Loucy (cell line): ENCODE measurements at regions not wholly inside any gene's neighbourhood (a gene's known extent, or its start where the extent isn't known, plus 50 kb on each side); places are given as distances from the start of the nearest gene placed in this dataset.

ENCODE experiments used
- H2AFZ ChIP-seq: fragments of 200-600 bp; sonication (generic); 2 replicates; pipeline ENCODE4 v1.6.0; 2016; ENCODE audit warnings: antibody characterized with exemption, mild to moderate bottlenecking, low read length, moderate library complexity
- H3F3A ChIP-seq: fragments of 200-600 bp; 2 replicates; pipeline ENCODE4 v1.6.0; 2016; ENCODE audit warnings: antibody characterized with exemption, low read depth, mild to moderate bottlenecking
- H3K27me3 ChIP-seq: fragments of 200-600 bp; sonication (generic); 2 replicates; pipeline ENCODE4 v1.6.1; 2014; ENCODE audit warnings: low read length, mild to moderate bottlenecking; ENCODE audit not compliant: insufficient read depth, poor library complexity, severe bottlenecking
- H3K36me3 ChIP-seq: fragments of 200-600 bp; sonication (generic); 2 replicates; pipeline ENCODE4 v1.6.1; 2016; ENCODE audit warnings: low read length; ENCODE audit not compliant: insufficient read depth
- H3K4me1 ChIP-seq: fragments of 200-600 bp; sonication (generic); 2 replicates; pipeline ENCODE4 v1.5.1; 2014; ENCODE audit warnings: low read length, mild to moderate bottlenecking; ENCODE audit not compliant: insufficient read depth, poor library complexity, severe bottlenecking
- H3K4me2 ChIP-seq: fragments of 200-600 bp; sonication (generic); 2 replicates; pipeline ENCODE4 v1.6.0; 2014; ENCODE audit warnings: antibody characterized with exemption, low read length, low read depth, mild to moderate bottlenecking; ENCODE audit not compliant: poor library complexity, severe bottlenecking
- H3K4me3 ChIP-seq: fragments of 200-600 bp; sonication (generic); 2 replicates; pipeline ENCODE4 v1.5.1; 2014; ENCODE audit warnings: low read length, mild to moderate bottlenecking, mixed read lengths; ENCODE audit not compliant: poor library complexity, severe bottlenecking
- H3K79me2 ChIP-seq: fragments of 200-600 bp; sonication (generic); 2 replicates; pipeline ENCODE4 v1.6.1; 2014; ENCODE audit warnings: low read length; ENCODE audit not compliant: insufficient read depth
- H3K9ac ChIP-seq: fragments of 200-600 bp; sonication (generic); 2 replicates; pipeline ENCODE4 v1.6.0; 2014; ENCODE audit warnings: mild to moderate bottlenecking, low read depth, low read length, moderate library complexity; ENCODE audit not compliant: poor library complexity, severe bottlenecking
- H3K9me2 ChIP-seq: fragments of 200-600 bp; sonication (generic); replicated peaks from 2 replicates; pipeline ENCODE4 v1.6.1; 2016; ENCODE audit warnings: low read depth, low read length, mixed read lengths
- H3K9me3 ChIP-seq: fragments of 200-600 bp; sonication (generic); 2 replicates; pipeline ENCODE4 v1.6.1; 2014; ENCODE audit warnings: mild to moderate bottlenecking, antibody characterized with exemption, low read length, low read depth; ENCODE audit not compliant: insufficient read depth
- H4K20me1 ChIP-seq: fragments of 200-600 bp; sonication (generic); 2 replicates; pipeline ENCODE4 v1.6.0; 2014; ENCODE audit warnings: antibody characterized with exemption, low read length, mild to moderate bottlenecking; ENCODE audit not compliant: insufficient read depth, poor library complexity, severe bottlenecking
- EZH2phosphoT487 ChIP-seq: fragments of 200-600 bp; IDR thresholded peaks from 2 replicates; pipeline ENCODE4 v1.6.1; 2018; ENCODE audit warnings: antibody characterized with exemption, mild to moderate bottlenecking, moderate library complexity, borderline replicate concordance
- TF ChIP-seq, protein P1 (sequence below): fragments of 200-600 bp; sonication (generic); conservative IDR thresholded peaks from 2 replicates; pipeline ENCODE4 v1.5.1; 2014; ENCODE audit warnings: mild to moderate bottlenecking, antibody characterized with exemption, low read length

DNA sequence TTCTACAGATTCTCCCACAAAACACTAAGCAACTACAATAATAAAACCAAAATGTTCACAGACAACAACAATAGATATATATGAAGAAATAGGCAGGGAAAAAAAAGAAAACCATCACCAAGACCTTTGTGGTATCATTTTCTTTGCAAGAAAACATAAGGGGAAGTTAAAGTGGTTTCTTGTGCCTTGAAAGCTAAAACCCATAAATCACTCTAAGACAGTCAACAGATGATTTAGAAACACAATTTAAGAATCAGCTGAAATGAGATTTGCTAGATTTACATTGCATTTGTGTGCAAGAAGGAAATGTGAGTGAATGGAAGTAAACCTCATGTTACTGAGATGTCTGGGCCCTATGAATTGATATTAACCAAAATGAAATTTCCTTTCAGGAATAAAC, 1265.4 kb upstream of the GJE1 start:
- Histone ChIP-seq H3K4me3 (no peak overlapping the region), H3K4me2 (no peak overlapping the region), H3K79me2 (no peaks in the 10 kb centered on the region), H3F3A (no peaks in the 10 kb centered on the region), H3K36me3 (no peaks in the 10 kb centered on the region), H3K9me3 (no peaks in the 10 kb centered on the region), H3K9me2 (no peaks in the 10 kb centered on the region), H2AFZ (no peak overlapping the region), H3K4me1 (no peaks in the 10 kb centered on the region), H3K27me3 (no peaks in the 10 kb centered on the region), H4K20me1 (no peaks in the 10 kb centered on the region), H3K9ac (no peak overlapping the region)
- TF ChIP-seq EZH2phosphoT487: no peak
- TF ChIP-seq, protein P1, sequence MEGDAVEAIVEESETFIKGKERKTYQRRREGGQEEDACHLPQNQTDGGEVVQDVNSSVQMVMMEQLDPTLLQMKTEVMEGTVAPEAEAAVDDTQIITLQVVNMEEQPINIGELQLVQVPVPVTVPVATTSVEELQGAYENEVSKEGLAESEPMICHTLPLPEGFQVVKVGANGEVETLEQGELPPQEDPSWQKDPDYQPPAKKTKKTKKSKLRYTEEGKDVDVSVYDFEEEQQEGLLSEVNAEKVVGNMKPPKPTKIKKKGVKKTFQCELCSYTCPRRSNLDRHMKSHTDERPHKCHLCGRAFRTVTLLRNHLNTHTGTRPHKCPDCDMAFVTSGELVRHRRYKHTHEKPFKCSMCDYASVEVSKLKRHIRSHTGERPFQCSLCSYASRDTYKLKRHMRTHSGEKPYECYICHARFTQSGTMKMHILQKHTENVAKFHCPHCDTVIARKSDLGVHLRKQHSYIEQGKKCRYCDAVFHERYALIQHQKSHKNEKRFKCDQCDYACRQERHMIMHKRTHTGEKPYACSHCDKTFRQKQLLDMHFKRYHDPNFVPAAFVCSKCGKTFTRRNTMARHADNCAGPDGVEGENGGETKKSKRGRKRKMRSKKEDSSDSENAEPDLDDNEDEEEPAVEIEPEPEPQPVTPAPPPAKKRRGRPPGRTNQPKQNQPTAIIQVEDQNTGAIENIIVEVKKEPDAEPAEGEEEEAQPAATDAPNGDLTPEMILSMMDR: no peak

DNA sequence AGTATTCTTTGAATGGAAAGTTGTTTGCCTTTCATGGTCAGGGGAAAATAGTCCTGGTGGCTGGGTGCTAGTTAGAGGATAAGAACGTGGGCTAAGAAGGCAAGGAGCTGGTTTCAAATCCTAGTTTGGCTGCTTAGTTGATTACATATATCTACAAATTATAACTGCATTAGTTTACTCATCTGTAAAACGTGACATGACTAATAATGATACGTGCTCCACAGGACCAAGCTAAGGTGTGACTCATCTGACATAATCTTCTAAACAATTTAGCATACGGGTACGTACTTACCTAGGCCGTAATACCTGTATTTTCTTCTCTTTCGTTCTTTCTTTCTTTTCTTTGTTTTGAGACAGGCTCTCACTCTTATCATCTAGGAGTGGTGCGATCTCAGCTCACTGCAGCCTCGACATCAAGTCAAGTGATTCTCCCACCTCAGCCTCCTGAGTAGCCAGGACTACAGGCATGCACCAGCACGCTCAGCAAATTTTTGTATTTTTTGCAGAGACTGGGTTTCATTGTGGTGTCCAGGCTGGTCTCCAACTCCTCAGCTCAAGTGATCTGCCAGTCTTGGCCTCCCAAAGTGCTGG, 1274.2 kb upstream of the GJE1 start:
- Histone ChIP-seq H3K4me3 (no peak overlapping the region), H3K27me3 (no peaks in the 10 kb centered on the region), H3K36me3 (no peaks in the 10 kb centered on the region), H3K4me1 (no peaks in the 10 kb centered on the region), H4K20me1 (no peaks in the 10 kb centered on the region), H3K4me2 (no peak overlapping the region), H3F3A (no peaks in the 10 kb centered on the region), H3K79me2 (no peaks in the 10 kb centered on the region), H3K9ac (no peak overlapping the region), H3K9me3 (no peaks in the 10 kb centered on the region), H3K9me2 (no peaks in the 10 kb centered on the region), H2AFZ (no peak overlapping the region)
- TF ChIP-seq, protein P1: no peak
- no peak for TF ChIP-seq EZH2phosphoT487

DNA sequence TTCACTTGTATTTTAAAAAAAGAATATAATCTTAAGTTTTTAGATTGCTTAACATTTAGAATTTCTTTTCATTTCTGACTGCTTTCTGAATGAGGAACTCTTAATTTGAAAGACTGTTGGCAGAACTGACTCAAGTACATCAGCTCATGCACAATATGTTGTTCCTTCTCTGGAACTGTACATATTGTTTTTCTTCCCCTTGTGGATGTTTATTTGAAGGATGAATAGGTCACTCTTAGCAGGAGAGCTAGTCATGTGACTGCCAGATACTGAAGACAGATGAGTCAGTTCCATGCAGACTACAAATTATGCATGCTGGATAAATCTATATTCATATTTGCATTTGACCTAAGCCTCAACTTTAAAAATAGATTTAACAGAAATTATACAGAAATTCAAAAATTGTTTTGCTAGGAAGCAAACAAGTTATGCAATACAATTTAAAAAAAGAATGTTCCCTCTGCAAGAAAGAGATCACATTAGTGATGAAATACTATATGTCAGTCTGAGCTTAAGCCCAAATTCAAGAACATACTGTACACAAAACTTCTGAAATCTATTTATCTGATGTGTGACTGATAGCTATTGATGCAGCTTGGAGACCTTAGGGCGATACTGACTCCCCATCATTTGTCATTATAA, 1274.9 kb upstream of the GJE1 start:
- Histone ChIP-seq H3K4me1 (no peaks in the 10 kb centered on the region), H3K9ac (no peak overlapping the region), H3K9me2 (no peaks in the 10 kb centered on the region), H2AFZ (no peak overlapping the region), H3K9me3 (no peaks in the 10 kb centered on the region), H3K27me3 (no peaks in the 10 kb centered on the region), H3K79me2 (no peaks in the 10 kb centered on the region), H3K4me2 (no peak overlapping the region), H4K20me1 (no peaks in the 10 kb centered on the region), H3K36me3 (no peaks in the 10 kb centered on the region), H3F3A (no peaks in the 10 kb centered on the region), H3K4me3 (no peak overlapping the region)
- TF ChIP-seq EZH2phosphoT487: no peak
- TF ChIP-seq, protein P1: no peak
